ENCODE measurements at regions not wholly inside any gene's neighbourhood (a gene's known extent, or its start where the extent isn't known, plus 50 kb on each side); places are given as distances from the start of the nearest gene placed in this dataset.

GRCh38 chr2:16070648-16070971, 130.3 kb downstream of the MYCN start:
- Histone ChIP-seq H3K9ac (ENCODE audit: low read length) (no peak overlapping the region), H3K27ac (ENCODE audit: low read depth, low read length) (no peak overlapping the region), H3K9me2 (replicated peaks; ENCODE audit: insufficient read depth, low read length) (no peaks in the 10 kb centered on the region), H3K36me3 (ENCODE audit: low read length) (no peaks in the 10 kb centered on the region), H3K27me3 (ENCODE audit: low read length) (no peaks in the 10 kb centered on the region), H3K4me3 (ENCODE audit: insufficient read depth, low read length, poor library complexity, severe bottlenecking) (no peak overlapping the region), H4K20me1 (ENCODE audit: low read depth, low read length) (no peaks in the 10 kb centered on the region), H3K9me3 (ENCODE audit: insufficient read depth, low read length) (no peaks in the 10 kb centered on the region), H3K79me2 (ENCODE audit: insufficient read depth, low read length) (no peaks in the 10 kb centered on the region), H2AFZ (ENCODE audit: low read depth, low read length, severe bottlenecking) (no peak overlapping the region), H3F3A (ENCODE audit: insufficient read depth) (no peaks in the 10 kb centered on the region), H3K4me2 (ENCODE audit: low read depth, low read length, poor library complexity, severe bottlenecking) (no peak overlapping the region)
- TF ChIP-seq, protein P1, sequence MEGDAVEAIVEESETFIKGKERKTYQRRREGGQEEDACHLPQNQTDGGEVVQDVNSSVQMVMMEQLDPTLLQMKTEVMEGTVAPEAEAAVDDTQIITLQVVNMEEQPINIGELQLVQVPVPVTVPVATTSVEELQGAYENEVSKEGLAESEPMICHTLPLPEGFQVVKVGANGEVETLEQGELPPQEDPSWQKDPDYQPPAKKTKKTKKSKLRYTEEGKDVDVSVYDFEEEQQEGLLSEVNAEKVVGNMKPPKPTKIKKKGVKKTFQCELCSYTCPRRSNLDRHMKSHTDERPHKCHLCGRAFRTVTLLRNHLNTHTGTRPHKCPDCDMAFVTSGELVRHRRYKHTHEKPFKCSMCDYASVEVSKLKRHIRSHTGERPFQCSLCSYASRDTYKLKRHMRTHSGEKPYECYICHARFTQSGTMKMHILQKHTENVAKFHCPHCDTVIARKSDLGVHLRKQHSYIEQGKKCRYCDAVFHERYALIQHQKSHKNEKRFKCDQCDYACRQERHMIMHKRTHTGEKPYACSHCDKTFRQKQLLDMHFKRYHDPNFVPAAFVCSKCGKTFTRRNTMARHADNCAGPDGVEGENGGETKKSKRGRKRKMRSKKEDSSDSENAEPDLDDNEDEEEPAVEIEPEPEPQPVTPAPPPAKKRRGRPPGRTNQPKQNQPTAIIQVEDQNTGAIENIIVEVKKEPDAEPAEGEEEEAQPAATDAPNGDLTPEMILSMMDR (IDR thresholded peaks at IDR 0.05; ENCODE audit: insufficient read depth, low read length, poor library complexity, severe bottlenecking): no peak
- TF ChIP-seq EZH2phosphoT487 (conservative IDR thresholded peaks at IDR 0.05; ENCODE audit: low read length): no peak

- no peaks in the 10 kb centered on the region for H4K20me1 ChIP-seq (ENCODE audit: low read depth, low read length)
- no peaks in the 10 kb centered on the region for H3K36me3 ChIP-seq (ENCODE audit: low read length)
- H2AFZ ChIP-seq (ENCODE audit: low read depth, low read length, severe bottlenecking): no peak overlapping the region
- H3K9me2 ChIP-seq (replicated peaks; ENCODE audit: insufficient read depth, low read length): no peaks in the 10 kb centered on the region
- no peak overlapping the region for H3K4me2 ChIP-seq (ENCODE audit: low read depth, low read length, poor library complexity, severe bottlenecking)
- H3K4me3 ChIP-seq (ENCODE audit: insufficient read depth, low read length, poor library complexity, severe bottlenecking): no peak overlapping the region
- H3K9ac ChIP-seq (ENCODE audit: low read length): no peak overlapping the region
- no peaks in the 10 kb centered on the region for H3K27me3 ChIP-seq (ENCODE audit: low read length)
- H3K27ac ChIP-seq (ENCODE audit: low read depth, low read length): no peak overlapping the region
- no peaks in the 10 kb centered on the region for H3K79me2 ChIP-seq (ENCODE audit: insufficient read depth, low read length)
- H3F3A ChIP-seq (ENCODE audit: insufficient read depth): no peaks in the 10 kb centered on the region
- TF ChIP-seq, protein P1 (IDR thresholded peaks at IDR 0.05; ENCODE audit: insufficient read depth, low read length, poor library complexity, severe bottlenecking): no peak
- no peak for TF ChIP-seq EZH2phosphoT487 (conservative IDR thresholded peaks at IDR 0.05; ENCODE audit: low read length)
- H3K9me3 ChIP-seq (ENCODE audit: insufficient read depth, low read length): no peaks in the 10 kb centered on the region
Measured at GRCh38 chr2:16069933-16070647, 129.7 kb downstream of the MYCN start.

GRCh38 chr2:16069663-16069932, 129.2 kb downstream of the MYCN start:
- H3K9me3 ChIP-seq (ENCODE audit: insufficient read depth, low read length): no peaks in the 10 kb centered on the region
- H3K27me3 ChIP-seq (ENCODE audit: low read length): no peaks in the 10 kb centered on the region
- no peaks in the 10 kb centered on the region for H4K20me1 ChIP-seq (ENCODE audit: low read depth, low read length)
- H3K27ac ChIP-seq (ENCODE audit: low read depth, low read length): no peak overlapping the region
- no peaks in the 10 kb centered on the region for H3K79me2 ChIP-seq (ENCODE audit: insufficient read depth, low read length)
- no peaks in the 10 kb centered on the region for H3F3A ChIP-seq (ENCODE audit: insufficient read depth)
- no peaks in the 10 kb centered on the region for H3K9me2 ChIP-seq (replicated peaks; ENCODE audit: insufficient read depth, low read length)
- no peak overlapping the region for H3K9ac ChIP-seq (ENCODE audit: low read length)
- no peak for TF ChIP-seq EZH2phosphoT487 (conservative IDR thresholded peaks at IDR 0.05; ENCODE audit: low read length)
- TF ChIP-seq, protein P1 (IDR thresholded peaks at IDR 0.05; ENCODE audit: insufficient read depth, low read length, poor library complexity, severe bottlenecking): no peak
- H2AFZ ChIP-seq (ENCODE audit: low read depth, low read length, severe bottlenecking): no peak overlapping the region
- H3K36me3 ChIP-seq (ENCODE audit: low read length): no peaks in the 10 kb centered on the region
- no peak overlapping the region for H3K4me3 ChIP-seq (ENCODE audit: insufficient read depth, low read length, poor library complexity, severe bottlenecking)
- H3K4me2 ChIP-seq (ENCODE audit: low read depth, low read length, poor library complexity, severe bottlenecking): no peak overlapping the region
